ENCODE measurements at regions not wholly inside any gene's neighbourhood (a gene's known extent, or its start where the extent isn't known, plus 50 kb on each side); places are given as distances from the start of the nearest gene placed in this dataset.

GRCh38 chr12:61610143-61610542 is 650.1 kb upstream of the USP15 start:
- Histone ChIP-seq H3K27ac (no peak overlapping the region), H2AFZ (ENCODE audit: low read depth) (no peak overlapping the region), H3K4me1 (ENCODE audit: low read depth, poor library complexity, severe bottlenecking) (no peaks in the 10 kb centered on the region), H3K4me2 (no peak overlapping the region), H3K27me3 (ENCODE audit: insufficient read depth, low read depth) (no peaks in the 10 kb centered on the region), H3K36me3 (ENCODE audit: insufficient read depth) (no peaks in the 10 kb centered on the region), H3K4me3 (IDR thresholded peaks at IDR 0.05; ENCODE audit: insufficient read depth, low read depth, low read length) (no peak overlapping the region), H3K9ac (no peak overlapping the region), H4K20me1 (ENCODE audit: insufficient read depth) (no peaks in the 10 kb centered on the region), H3K79me2 (ENCODE audit: insufficient read depth, low read depth) (no peaks in the 10 kb centered on the region)
- no peak for TF ChIP-seq CTCF (conservative IDR thresholded peaks at IDR 0.05; ENCODE audit: low read depth, low read length)

- Histone ChIP-seq H3K4me2 (no peak overlapping the region), H4K20me1 (ENCODE audit: insufficient read depth) (no peaks in the 10 kb centered on the region), H3K36me3 (ENCODE audit: insufficient read depth) (no peaks in the 10 kb centered on the region), H3K27me3 (ENCODE audit: insufficient read depth, low read depth) (no peaks in the 10 kb centered on the region), H3K9ac (no peak overlapping the region), H3K4me1 (ENCODE audit: low read depth, poor library complexity, severe bottlenecking) (no peaks in the 10 kb centered on the region), H3K4me3 (IDR thresholded peaks at IDR 0.05; ENCODE audit: insufficient read depth, low read depth, low read length) (no peak overlapping the region), H2AFZ (ENCODE audit: low read depth) (no peak overlapping the region), H3K79me2 (ENCODE audit: insufficient read depth, low read depth) (no peaks in the 10 kb centered on the region), H3K27ac (no peak overlapping the region)
- no peak for TF ChIP-seq CTCF (conservative IDR thresholded peaks at IDR 0.05; ENCODE audit: low read depth, low read length)
Measured at GRCh38 chr12:61629702-61630101, 630.5 kb upstream of the USP15 start.

GRCh38 chr12:61646639-61647038 is 613.6 kb upstream of the USP15 start:
- H3K27me3 ChIP-seq (ENCODE audit: insufficient read depth, low read depth) = no peaks in the 10 kb centered on the region
- H3K79me2 ChIP-seq (ENCODE audit: insufficient read depth, low read depth) = no peaks in the 10 kb centered on the region
- H2AFZ ChIP-seq (ENCODE audit: low read depth) = no peak overlapping the region
- no peak overlapping the region for H3K4me3 ChIP-seq (IDR thresholded peaks at IDR 0.05; ENCODE audit: insufficient read depth, low read depth, low read length)
- H3K36me3 ChIP-seq (ENCODE audit: insufficient read depth) = no peaks in the 10 kb centered on the region
- no peak overlapping the region for H3K4me2 ChIP-seq
- H3K9ac ChIP-seq = no peak overlapping the region
- no peaks in the 10 kb centered on the region for H3K4me1 ChIP-seq (ENCODE audit: low read depth, poor library complexity, severe bottlenecking)
- H3K27ac ChIP-seq = no peak overlapping the region
- no peak for TF ChIP-seq CTCF (conservative IDR thresholded peaks at IDR 0.05; ENCODE audit: low read depth, low read length)
- no peaks in the 10 kb centered on the region for H4K20me1 ChIP-seq (ENCODE audit: insufficient read depth)

- H3K79me2 ChIP-seq (ENCODE audit: insufficient read depth, low read depth) = no peaks in the 10 kb centered on the region
- no peak overlapping the region for H3K27ac ChIP-seq
- H2AFZ ChIP-seq (ENCODE audit: low read depth) = no peak overlapping the region
- H3K36me3 ChIP-seq (ENCODE audit: insufficient read depth) = no peaks in the 10 kb centered on the region
- H3K27me3 ChIP-seq (ENCODE audit: insufficient read depth, low read depth) = no peaks in the 10 kb centered on the region
- no peak overlapping the region for H3K4me2 ChIP-seq
- no peak for TF ChIP-seq CTCF (conservative IDR thresholded peaks at IDR 0.05; ENCODE audit: low read depth, low read length)
- no peaks in the 10 kb centered on the region for H3K4me1 ChIP-seq (ENCODE audit: low read depth, poor library complexity, severe bottlenecking)
- no peak overlapping the region for H3K9ac ChIP-seq
- no peaks in the 10 kb centered on the region for H4K20me1 ChIP-seq (ENCODE audit: insufficient read depth)
- H3K4me3 ChIP-seq (IDR thresholded peaks at IDR 0.05; ENCODE audit: insufficient read depth, low read depth, low read length) = no peak overlapping the region
Measured at GRCh38 chr12:61647566-61647965, 612.6 kb upstream of the USP15 start.

- H3K4me1 ChIP-seq (ENCODE audit: low read depth, poor library complexity, severe bottlenecking) = no peaks in the 10 kb centered on the region
- no peaks in the 10 kb centered on the region for H3K79me2 ChIP-seq (ENCODE audit: insufficient read depth, low read depth)
- no peak overlapping the region for H3K4me2 ChIP-seq
- no peaks in the 10 kb centered on the region for H3K36me3 ChIP-seq (ENCODE audit: insufficient read depth)
- no peaks in the 10 kb centered on the region for H3K27me3 ChIP-seq (ENCODE audit: insufficient read depth, low read depth)
- H3K27ac ChIP-seq = no peak overlapping the region
- no peak overlapping the region for H3K9ac ChIP-seq
- TF ChIP-seq CTCF (conservative IDR thresholded peaks at IDR 0.05; ENCODE audit: low read depth, low read length) = no peak
- H3K4me3 ChIP-seq (IDR thresholded peaks at IDR 0.05; ENCODE audit: insufficient read depth, low read depth, low read length) = no peak overlapping the region
- no peak overlapping the region for H2AFZ ChIP-seq (ENCODE audit: low read depth)
- no peaks in the 10 kb centered on the region for H4K20me1 ChIP-seq (ENCODE audit: insufficient read depth)
Measured at GRCh38 chr12:61652265-61652664, 607.9 kb upstream of the USP15 start.
